Suprapubic skin (tissue), 4 donors: ENCODE measurements at regions not wholly inside any gene's neighbourhood (a gene's known extent, or its start where the extent isn't known, plus 50 kb on each side); places are given as distances from the start of the nearest gene placed in this dataset.

ENCODE experiments used
- DNase-seq, 2 donors: peaks; one replicate each; pipeline ENCODE4 v3.0.0-alpha.2; 2019; ENCODE audit warnings: low spot score in 2 of 2
- H3K27ac ChIP-seq: fragments of 200-600 bp; sonication (generic); one replicate; pipeline ENCODE4 v1.5.1; 2019
- H3K27me3 ChIP-seq: fragments of 200-600 bp; sonication (generic); one replicate; pipeline ENCODE4 v1.5.1; 2019
- H3K36me3 ChIP-seq: fragments of 200-600 bp; sonication (generic); one replicate; pipeline ENCODE4 v1.5.1; 2019
- H3K4me1 ChIP-seq: fragments of 200-600 bp; sonication (generic); one replicate; pipeline ENCODE4 v1.5.1; 2019
- H3K4me3 ChIP-seq: fragments of 200-600 bp; sonication (generic); one replicate; pipeline ENCODE4 v1.5.1; 2019; ENCODE audit warnings: mild to moderate bottlenecking
- H3K9me3 ChIP-seq: fragments of 200-600 bp; sonication (generic); one replicate; pipeline ENCODE4 v1.5.1; 2019
- EP300 ChIP-seq: sonication (generic); formaldehyde crosslinking; IDR thresholded peaks from one replicate; pipeline ENCODE4 v1.6.1; 2017; ENCODE audit warnings: antibody characterized with exemption
- POLR2A ChIP-seq, 2 donors: fragments of 450-650 bp; IDR thresholded peaks; one replicate each; pipeline ENCODE4 v1.6.1; 2017; ENCODE audit warnings: antibody characterized with exemption in 2 of 2, mild to moderate bottlenecking in 2 of 2, moderate library complexity in 2 of 2
- POLR2AphosphoS5 ChIP-seq, 3 donors: sonication (generic); formaldehyde crosslinking; IDR thresholded peaks; one replicate each; pipeline ENCODE4 v1.6.1; 2017; ENCODE audit warnings: antibody characterized with exemption in 3 of 3
- WGBS: methylation state at CpG from one replicate; pipeline ENCODE4 v1.1.5; 2018; 5-methylcytosine and 5-hydroxymethylcytosine counted together
- TF ChIP-seq, protein P1 (sequence below), 2 donors: fragments of 200-600 bp in 1 of 2; fragments of 450-650 bp in 1 of 2; sonication (generic) in 1 of 2; IDR thresholded peaks; one replicate each; pipeline ENCODE4 v1.5.1; 2016 to 2019; ENCODE audit warnings: antibody characterized with exemption in 2 of 2, mild to moderate bottlenecking in 1 of 2, moderate library complexity in 1 of 2

DNA sequence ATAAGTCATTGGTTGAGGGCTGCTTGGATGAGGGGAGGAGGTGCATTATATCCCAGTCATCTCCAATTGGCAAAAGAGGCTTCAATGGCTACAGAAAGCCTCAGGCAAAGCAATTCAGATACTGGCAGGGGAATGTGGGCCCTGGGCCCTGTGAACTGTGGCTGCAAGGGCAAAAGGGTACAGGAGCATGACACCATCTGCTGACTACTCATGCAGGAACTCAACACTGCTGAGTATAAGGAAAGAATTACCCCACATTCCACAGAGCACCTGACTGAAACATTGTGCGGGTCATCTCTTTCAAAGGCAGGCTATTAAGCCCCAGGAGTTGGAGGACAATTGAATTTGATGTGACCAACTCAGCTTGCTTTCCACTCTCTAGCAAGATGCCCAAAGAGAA lies 92.1 kb upstream of the SPTLC3 start:
- no peak for DNase-seq
- H3K36me3 ChIP-seq: no peaks in the 10 kb centered on the region
- no peaks in the 10 kb centered on the region for H3K27me3 ChIP-seq
- no peaks in the 10 kb centered on the region for H3K9me3 ChIP-seq
- H3K27ac ChIP-seq: no peak overlapping the region
- no peaks in the 10 kb centered on the region for H3K4me1 ChIP-seq
- H3K4me3 ChIP-seq: no peak overlapping the region
- TF ChIP-seq, protein P1, sequence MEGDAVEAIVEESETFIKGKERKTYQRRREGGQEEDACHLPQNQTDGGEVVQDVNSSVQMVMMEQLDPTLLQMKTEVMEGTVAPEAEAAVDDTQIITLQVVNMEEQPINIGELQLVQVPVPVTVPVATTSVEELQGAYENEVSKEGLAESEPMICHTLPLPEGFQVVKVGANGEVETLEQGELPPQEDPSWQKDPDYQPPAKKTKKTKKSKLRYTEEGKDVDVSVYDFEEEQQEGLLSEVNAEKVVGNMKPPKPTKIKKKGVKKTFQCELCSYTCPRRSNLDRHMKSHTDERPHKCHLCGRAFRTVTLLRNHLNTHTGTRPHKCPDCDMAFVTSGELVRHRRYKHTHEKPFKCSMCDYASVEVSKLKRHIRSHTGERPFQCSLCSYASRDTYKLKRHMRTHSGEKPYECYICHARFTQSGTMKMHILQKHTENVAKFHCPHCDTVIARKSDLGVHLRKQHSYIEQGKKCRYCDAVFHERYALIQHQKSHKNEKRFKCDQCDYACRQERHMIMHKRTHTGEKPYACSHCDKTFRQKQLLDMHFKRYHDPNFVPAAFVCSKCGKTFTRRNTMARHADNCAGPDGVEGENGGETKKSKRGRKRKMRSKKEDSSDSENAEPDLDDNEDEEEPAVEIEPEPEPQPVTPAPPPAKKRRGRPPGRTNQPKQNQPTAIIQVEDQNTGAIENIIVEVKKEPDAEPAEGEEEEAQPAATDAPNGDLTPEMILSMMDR (IDR thresholded peaks at IDR 0.05): no peak
- TF ChIP-seq POLR2A (IDR thresholded peaks at IDR 0.05) (no peak), EP300 (no peak), POLR2AphosphoS5 (IDR thresholded peaks at IDR 0.05) (no peak)
- 22% methylated on average over 1 of the region's 1 CpG for WGBS

DNA sequence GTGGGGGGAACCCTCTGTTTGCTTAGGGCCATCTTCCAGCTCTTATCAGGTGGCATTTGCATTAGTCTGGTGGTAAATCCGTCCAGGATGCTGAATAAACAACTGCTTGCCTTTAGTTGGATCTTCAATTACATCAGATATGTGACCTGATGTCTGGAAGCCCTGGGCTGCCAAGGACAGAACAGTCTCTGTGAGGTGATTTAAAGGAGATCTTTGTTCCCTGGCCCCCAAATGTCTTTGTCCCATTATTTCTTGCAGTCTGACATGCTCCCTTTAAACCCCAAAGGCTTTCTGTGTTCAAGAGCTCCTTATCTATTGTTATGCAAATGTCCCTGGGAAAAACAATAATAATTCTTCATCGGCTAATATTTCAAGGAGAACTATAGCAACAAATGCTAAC lies 84.6 kb upstream of the SPTLC3 start:
- Histone ChIP-seq H3K4me1 (peaks cover 6% of the 10 kb centered on the region), H3K36me3 (no peaks in the 10 kb centered on the region), H3K27me3 (no peaks in the 10 kb centered on the region), H3K9me3 (no peaks in the 10 kb centered on the region), H3K27ac (no peak overlapping the region), H3K4me3 (no peak overlapping the region)
- no peak for DNase-seq
- TF ChIP-seq POLR2A (IDR thresholded peaks at IDR 0.05) (no peak), POLR2AphosphoS5 (IDR thresholded peaks at IDR 0.05) (no peak), EP300 (no peak)
- TF ChIP-seq, protein P1 (IDR thresholded peaks at IDR 0.05): no peak
- WGBS: 18% methylated on average over 2 of the region's 2 CpGs

GRCh38 chr20:12925210-12925755 lies 83.5 kb upstream of the SPTLC3 start:
- H3K4me1 ChIP-seq: peaks cover 6% of the 10 kb centered on the region
- H3K4me3 ChIP-seq: no peak overlapping the region
- WGBS: 32% methylated on average over 7 of the region's 7 CpGs
- no peak overlapping the region for H3K27ac ChIP-seq
- H3K9me3 ChIP-seq: no peaks in the 10 kb centered on the region
- DNase-seq: no peak
- no peaks in the 10 kb centered on the region for H3K36me3 ChIP-seq
- no peaks in the 10 kb centered on the region for H3K27me3 ChIP-seq
- no peak for TF ChIP-seq EP300
- TF ChIP-seq POLR2AphosphoS5 (IDR thresholded peaks at IDR 0.05): no peak
- TF ChIP-seq, protein P1 (IDR thresholded peaks at IDR 0.05): peak; percentile 69 to 80
- TF ChIP-seq POLR2A (IDR thresholded peaks at IDR 0.05): no peak

DNA sequence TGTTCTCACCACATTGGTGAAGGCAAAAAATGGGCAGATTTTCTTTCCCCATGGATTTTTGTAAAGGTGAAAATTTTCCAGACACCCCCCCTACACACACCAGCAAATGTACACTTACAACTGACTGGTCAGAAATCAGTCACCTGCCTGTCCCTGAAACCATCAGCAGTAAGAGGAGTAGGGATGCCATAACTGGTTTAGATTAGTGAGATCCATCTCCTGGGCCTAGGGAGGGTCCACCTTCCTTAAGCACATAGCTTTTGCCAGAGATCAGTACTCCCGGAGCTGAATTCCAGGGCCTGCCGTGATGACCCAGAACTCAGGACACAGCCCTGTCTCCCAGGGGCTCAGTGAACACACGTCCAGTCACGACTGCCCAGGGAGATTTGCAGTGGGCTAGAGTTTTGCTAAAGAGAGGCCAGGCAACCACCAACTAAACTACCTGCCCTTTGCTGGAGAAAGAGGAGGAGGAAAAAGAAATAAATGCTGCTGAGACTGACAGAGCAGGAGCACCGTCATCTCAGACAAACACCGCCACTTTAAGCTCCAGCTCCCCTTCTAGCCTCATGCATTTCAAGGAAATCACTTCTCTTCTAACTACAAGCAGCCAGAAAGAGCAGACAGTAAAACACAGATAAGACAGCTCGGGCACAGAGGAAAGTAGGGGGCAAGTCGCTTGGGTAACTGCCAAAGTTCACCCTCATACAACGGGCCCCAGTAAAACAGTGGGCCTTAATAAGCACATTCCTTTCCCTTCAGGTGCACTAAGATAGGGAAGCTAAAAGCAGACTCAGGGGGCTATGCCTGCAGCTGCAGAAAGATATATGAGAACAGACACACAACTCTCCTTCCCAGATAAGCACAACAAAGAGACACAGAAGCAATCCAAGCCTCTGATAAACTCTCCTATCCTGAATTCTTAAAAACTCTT lies 82.6 kb upstream of the SPTLC3 start:
- Histone ChIP-seq H3K4me3 (no peak overlapping the region), H3K27me3 (no peaks in the 10 kb centered on the region), H3K4me1 (peaks cover 6% of the 10 kb centered on the region), H3K9me3 (no peaks in the 10 kb centered on the region), H3K27ac (no peak overlapping the region), H3K36me3 (no peaks in the 10 kb centered on the region)
- no peak for DNase-seq
- 75% methylated on average over 9 of the region's 9 CpGs for WGBS
- TF ChIP-seq POLR2A (IDR thresholded peaks at IDR 0.05) (no peak), POLR2AphosphoS5 (IDR thresholded peaks at IDR 0.05) (no peak), EP300 (no peak)
- TF ChIP-seq, protein P1 (IDR thresholded peaks at IDR 0.05): no peak

GRCh38 chr20:12927489-12927888 lies 81.3 kb upstream of the SPTLC3 start:
- Histone ChIP-seq H3K9me3 (no peaks in the 10 kb centered on the region), H3K27ac (no peak overlapping the region), H3K27me3 (no peaks in the 10 kb centered on the region), H3K36me3 (no peaks in the 10 kb centered on the region), H3K4me3 (no peak overlapping the region), H3K4me1 (peaks cover 6% of the 10 kb centered on the region)
- 91% methylated on average over 5 of the region's 5 CpGs for WGBS
- no peak for TF ChIP-seq EP300
- no peak for TF ChIP-seq POLR2AphosphoS5 (IDR thresholded peaks at IDR 0.05)
- no peak for TF ChIP-seq POLR2A (IDR thresholded peaks at IDR 0.05)
- TF ChIP-seq, protein P1 (IDR thresholded peaks at IDR 0.05): no peak
- no peak for DNase-seq
